ENCODE measurements at regions not wholly inside any gene's neighbourhood (a gene's known extent, or its start where the extent isn't known, plus 50 kb on each side); places are given as distances from the start of the nearest gene placed in this dataset.

DNA sequence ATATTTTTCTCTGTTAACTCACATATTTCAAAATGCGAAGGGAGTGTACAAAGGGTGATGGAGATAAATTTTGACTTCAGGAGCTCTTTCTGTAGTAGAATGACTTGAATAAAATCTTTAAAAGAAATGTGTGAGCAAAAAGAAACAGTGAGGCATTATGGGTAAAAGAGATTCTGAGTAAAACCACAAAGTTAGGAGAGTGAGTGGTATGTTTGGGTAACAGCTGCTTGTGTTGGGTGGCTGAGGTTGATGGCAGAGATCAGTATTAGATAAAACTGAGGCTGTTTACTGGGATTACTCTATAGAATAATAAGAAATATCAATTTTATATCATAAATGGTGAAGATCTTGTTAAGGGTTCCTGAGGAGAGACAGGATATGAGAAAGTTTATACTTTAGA is 434.2 kb upstream of the AMOT start:
- no peaks in the 10 kb centered on the region for H4K20me1 ChIP-seq (replicated peaks; ENCODE audit: control insufficient read depth, insufficient read depth, low read length)
- H3K27me3 ChIP-seq (ENCODE audit: control insufficient read depth in 2 of 2, insufficient read depth in 2 of 2, low read length in 2 of 2): no peaks in the 10 kb centered on the region
- BruUV-seq (replicated peaks): no TSS peak
- in situ Hi-C loops (cut with MboI): no loop called here
- H3K36me3 ChIP-seq (ENCODE audit: control insufficient read depth, insufficient read depth, low read length): no peaks in the 10 kb centered on the region
- ChIA-PET POLR2A (no interaction called here), CTCF (ENCODE audit: low intra/inter-chr PET ratio) (no interaction called here)
- 0% methylated on average over 1 of the region's 1 CpG for WGBS (ENCODE audit: insufficient coverage, low coverage, missing lambda C conversion rate)
- no peaks in the 10 kb centered on the region for H3K9me3 ChIP-seq (replicated peaks; ENCODE audit: control insufficient read depth, insufficient read depth, low read depth, low read length)
- H3K27ac ChIP-seq (ENCODE audit: extremely low read depth, low read depth, low read length): no peak overlapping the region
- intact Hi-C loops (cut with micrococcal nuclease): no loop called here
- no peaks in the 10 kb centered on the region for H3K79me2 ChIP-seq (ENCODE audit: control insufficient read depth, insufficient read depth, low read length)
- no peak for ATAC-seq
- H3K4me2 ChIP-seq (ENCODE audit: insufficient read depth, low read length): no peak overlapping the region
- no peaks in the 10 kb centered on the region for H3K4me1 ChIP-seq (replicated peaks in 1 of 2; ENCODE audit: control insufficient read depth in 2 of 2, insufficient read depth in 2 of 2, low read length in 2 of 2)
- no peak for DNase-seq (ENCODE audit: extremely low read depth in 1 of 4, low spot score in 3 of 4)
- H2AFZ ChIP-seq (ENCODE audit: low read depth, low read length): no peak overlapping the region
- H3K9me1 ChIP-seq (ENCODE audit: control insufficient read depth, insufficient read depth, low read length): no peaks in the 10 kb centered on the region
- H3K9ac ChIP-seq (ENCODE audit: insufficient read depth in 1 of 2, low read depth in 2 of 2, low read length in 2 of 2): no peak overlapping the region
- no peak overlapping the region for H3K4me3 ChIP-seq
- no peak for FAIRE-seq
- TF ChIP-seq SRF (CRISPR knock-in tag; IDR thresholded peaks at IDR 0.05): no peak
- TF ChIP-seq TRIM28 (IDR thresholded peaks at IDR 0.05): no peak
- TF ChIP-seq C11orf30 (IDR thresholded peaks at IDR 0.05; ENCODE audit: low read depth): no peak
- TF ChIP-seq, protein P1, sequence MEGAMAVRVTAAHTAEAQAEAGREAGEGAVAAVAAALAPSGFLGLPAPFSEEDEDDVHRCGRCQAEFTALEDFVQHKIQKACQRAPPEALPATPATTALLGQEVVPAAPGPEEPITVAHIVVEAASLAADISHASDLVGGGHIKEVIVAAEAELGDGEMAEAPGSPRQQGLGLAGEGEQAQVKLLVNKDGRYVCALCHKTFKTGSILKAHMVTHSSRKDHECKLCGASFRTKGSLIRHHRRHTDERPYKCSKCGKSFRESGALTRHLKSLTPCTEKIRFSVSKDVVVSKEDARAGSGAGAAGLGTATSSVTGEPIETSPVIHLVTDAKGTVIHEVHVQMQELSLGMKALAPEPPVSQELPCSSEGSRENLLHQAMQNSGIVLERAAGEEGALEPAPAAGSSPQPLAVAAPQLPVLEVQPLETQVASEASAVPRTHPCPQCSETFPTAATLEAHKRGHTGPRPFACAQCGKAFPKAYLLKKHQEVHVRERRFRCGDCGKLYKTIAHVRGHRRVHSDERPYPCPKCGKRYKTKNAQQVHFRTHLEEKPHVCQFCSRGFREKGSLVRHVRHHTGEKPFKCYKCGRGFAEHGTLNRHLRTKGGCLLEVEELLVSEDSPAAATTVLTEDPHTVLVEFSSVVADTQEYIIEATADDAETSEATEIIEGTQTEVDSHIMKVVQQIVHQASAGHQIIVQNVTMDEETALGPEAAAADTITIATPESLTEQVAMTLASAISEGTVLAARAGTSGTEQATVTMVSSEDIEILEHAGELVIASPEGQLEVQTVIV (CRISPR knock-in tag; IDR thresholded peaks at IDR 0.05; ENCODE audit: borderline replicate concordance): no peak
- TF ChIP-seq HNRNPLL (IDR thresholded peaks at IDR 0.05; ENCODE audit: low read depth, low read length, poor library complexity, severe bottlenecking): no peak
- TF ChIP-seq ZNF41 (CRISPR knock-in tag; conservative IDR thresholded peaks at IDR 0.05): no peak
- TF ChIP-seq, protein P2, sequence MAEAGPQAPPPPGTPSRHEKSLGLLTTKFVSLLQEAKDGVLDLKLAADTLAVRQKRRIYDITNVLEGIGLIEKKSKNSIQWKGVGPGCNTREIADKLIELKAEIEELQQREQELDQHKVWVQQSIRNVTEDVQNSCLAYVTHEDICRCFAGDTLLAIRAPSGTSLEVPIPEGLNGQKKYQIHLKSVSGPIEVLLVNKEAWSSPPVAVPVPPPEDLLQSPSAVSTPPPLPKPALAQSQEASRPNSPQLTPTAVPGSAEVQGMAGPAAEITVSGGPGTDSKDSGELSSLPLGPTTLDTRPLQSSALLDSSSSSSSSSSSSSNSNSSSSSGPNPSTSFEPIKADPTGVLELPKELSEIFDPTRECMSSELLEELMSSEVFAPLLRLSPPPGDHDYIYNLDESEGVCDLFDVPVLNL (CRISPR knock-in tag; IDR thresholded peaks at IDR 0.05; ENCODE audit: low read depth): no peak
- no peak for TF ChIP-seq JUNB (CRISPR knock-in tag; conservative IDR thresholded peaks at IDR 0.05)
- TF ChIP-seq ILK (tag; IDR thresholded peaks at IDR 0.05; ENCODE audit: borderline replicate concordance, low read depth): no peak
- TF ChIP-seq HEY1 (CRISPR knock-in tag; IDR thresholded peaks at IDR 0.05; ENCODE audit: borderline replicate concordance): no peak
- TF ChIP-seq HDGF (IDR thresholded peaks at IDR 0.05): no peak
- no peak for TF ChIP-seq CBX8 (IDR thresholded peaks at IDR 0.05; ENCODE audit: borderline replicate concordance, extremely low read depth, low read depth, low read length, poor library complexity, severe bottlenecking)
- no peak for TF ChIP-seq YY1 (IDR thresholded peaks at IDR 0.05; ENCODE audit: borderline replicate concordance in 1 of 3, control insufficient read depth in 1 of 3, extremely low read depth in 1 of 3, insufficient read depth in 3 of 3, insufficient read length in 1 of 3, insufficient replicate concordance in 2 of 3, low read depth in 1 of 3, low read length in 2 of 3)
- TF ChIP-seq, protein P3, sequence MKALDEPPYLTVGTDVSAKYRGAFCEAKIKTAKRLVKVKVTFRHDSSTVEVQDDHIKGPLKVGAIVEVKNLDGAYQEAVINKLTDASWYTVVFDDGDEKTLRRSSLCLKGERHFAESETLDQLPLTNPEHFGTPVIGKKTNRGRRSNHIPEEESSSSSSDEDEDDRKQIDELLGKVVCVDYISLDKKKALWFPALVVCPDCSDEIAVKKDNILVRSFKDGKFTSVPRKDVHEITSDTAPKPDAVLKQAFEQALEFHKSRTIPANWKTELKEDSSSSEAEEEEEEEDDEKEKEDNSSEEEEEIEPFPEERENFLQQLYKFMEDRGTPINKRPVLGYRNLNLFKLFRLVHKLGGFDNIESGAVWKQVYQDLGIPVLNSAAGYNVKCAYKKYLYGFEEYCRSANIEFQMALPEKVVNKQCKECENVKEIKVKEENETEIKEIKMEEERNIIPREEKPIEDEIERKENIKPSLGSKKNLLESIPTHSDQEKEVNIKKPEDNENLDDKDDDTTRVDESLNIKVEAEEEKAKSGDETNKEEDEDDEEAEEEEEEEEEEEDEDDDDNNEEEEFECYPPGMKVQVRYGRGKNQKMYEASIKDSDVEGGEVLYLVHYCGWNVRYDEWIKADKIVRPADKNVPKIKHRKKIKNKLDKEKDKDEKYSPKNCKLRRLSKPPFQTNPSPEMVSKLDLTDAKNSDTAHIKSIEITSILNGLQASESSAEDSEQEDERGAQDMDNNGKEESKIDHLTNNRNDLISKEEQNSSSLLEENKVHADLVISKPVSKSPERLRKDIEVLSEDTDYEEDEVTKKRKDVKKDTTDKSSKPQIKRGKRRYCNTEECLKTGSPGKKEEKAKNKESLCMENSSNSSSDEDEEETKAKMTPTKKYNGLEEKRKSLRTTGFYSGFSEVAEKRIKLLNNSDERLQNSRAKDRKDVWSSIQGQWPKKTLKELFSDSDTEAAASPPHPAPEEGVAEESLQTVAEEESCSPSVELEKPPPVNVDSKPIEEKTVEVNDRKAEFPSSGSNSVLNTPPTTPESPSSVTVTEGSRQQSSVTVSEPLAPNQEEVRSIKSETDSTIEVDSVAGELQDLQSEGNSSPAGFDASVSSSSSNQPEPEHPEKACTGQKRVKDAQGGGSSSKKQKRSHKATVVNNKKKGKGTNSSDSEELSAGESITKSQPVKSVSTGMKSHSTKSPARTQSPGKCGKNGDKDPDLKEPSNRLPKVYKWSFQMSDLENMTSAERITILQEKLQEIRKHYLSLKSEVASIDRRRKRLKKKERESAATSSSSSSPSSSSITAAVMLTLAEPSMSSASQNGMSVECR (CRISPR knock-in tag; IDR thresholded peaks at IDR 0.05): no peak
- TF ChIP-seq ZKSCAN1 (IDR thresholded peaks at IDR 0.05; ENCODE audit: low read depth, low read length): no peak

All from K562 (cell line).